ENCODE measurements at regions not wholly inside any gene's neighbourhood (a gene's known extent, or its start where the extent isn't known, plus 50 kb on each side); places are given as distances from the start of the nearest gene placed in this dataset.

- Histone ChIP-seq H4K20me1 (ENCODE audit: insufficient read depth) (no peaks in the 10 kb centered on the region), H3K9me3 (no peaks in the 10 kb centered on the region; the same call in 1 of the 2 replicates)
- no peak for DNase-seq
Observed at GRCh38 chr2:3113769-3114168, 263.8 kb downstream of the EIPR1 start.

GRCh38 chr2:3113122-3113521 lies 264.5 kb downstream of the EIPR1 start:
- CTCF ChIA-PET, result no interaction called here

More at GRCh38 chr2:3113769-3114168, 263.8 kb downstream of the EIPR1 start:
- H3K4me2 ChIP-seq, result no peak overlapping the region
- H3F3A ChIP-seq (replicated peaks; ENCODE audit: insufficient read depth), result no peaks in the 10 kb centered on the region
- no peak for TF ChIP-seq TEAD4 (IDR thresholded peaks at IDR 0.05; ENCODE audit: borderline replicate concordance, insufficient read depth)
- TF ChIP-seq TCF12 (IDR thresholded peaks at IDR 0.05), result no peak
- TF ChIP-seq REST (IDR thresholded peaks at IDR 0.05; ENCODE audit: low read depth, low read length), result no peak
- TF ChIP-seq EZH2phosphoT487 (IDR thresholded peaks at IDR 0.05; ENCODE audit: borderline replicate concordance, low read depth), result no peak
- no peak for TF ChIP-seq EP300 (IDR thresholded peaks at IDR 0.05; ENCODE audit: borderline replicate concordance in 1 of 2, low read depth in 1 of 2, low read length in 1 of 2)
- H3K4me1 ChIP-seq (ENCODE audit: control insufficient read depth in 1 of 2, insufficient read depth in 2 of 2, low read depth in 1 of 2, low read length in 1 of 2), result peaks cover 0 to 33% of the 10 kb centered on the region in 2 experiments; a peak in 2 of 4 replicates
- H3K36me3 ChIP-seq (replicated peaks in 1 of 2; ENCODE audit: control insufficient read depth in 1 of 2, insufficient read depth in 2 of 2, low read length in 1 of 2), result no peaks in the 10 kb centered on the region
- H3K27ac ChIP-seq (ENCODE audit: low read depth in 2 of 2, low read length in 1 of 2), result no peak overlapping the region
- no peak overlapping the region for H3K4me3 ChIP-seq (ENCODE audit: low read depth in 2 of 2, low read length in 1 of 2)
- no peaks in the 10 kb centered on the region for H3K27me3 ChIP-seq (ENCODE audit: insufficient read depth)
- POLR2A ChIA-PET, result no interaction called here
- H3K79me2 ChIP-seq (ENCODE audit: insufficient read depth), result no peaks in the 10 kb centered on the region
- 40% methylated on average over 6 of the region's 6 CpGs for WGBS (ENCODE audit: low lambda C conversion rate)
- CTCF ChIA-PET, result interaction anchor here (0.6 kb wide), 1 partner anchor 11 kb away, joined by 3 read pairs; no protein-coding TSS in a partner anchor
- H3K9me2 ChIP-seq, result no peaks in the 10 kb centered on the region
- H2AFZ ChIP-seq (ENCODE audit: low read depth), result no peak overlapping the region
- no peak overlapping the region for H3K9ac ChIP-seq

More at GRCh38 chr2:3113122-3113521, 264.5 kb downstream of the EIPR1 start:
- TF ChIP-seq EZH2phosphoT487 (IDR thresholded peaks at IDR 0.05; ENCODE audit: borderline replicate concordance, low read depth) (no peak), RXRA (IDR thresholded peaks at IDR 0.05; ENCODE audit: borderline replicate concordance, low read depth) (no peak), MAX (IDR thresholded peaks at IDR 0.05; ENCODE audit: low read depth) (no peak), USF2 (IDR thresholded peaks at IDR 0.05; ENCODE audit: borderline replicate concordance, low read depth, low read length) (no peak), RAD21 (IDR thresholded peaks at IDR 0.05; ENCODE audit: low read length) (no peak), EP300 (IDR thresholded peaks at IDR 0.05; ENCODE audit: borderline replicate concordance in 1 of 2, low read depth in 1 of 2, low read length in 1 of 2) (no peak), MXI1 (IDR thresholded peaks at IDR 0.05; ENCODE audit: low read depth, low read length) (no peak), GATA2 (CRISPR knock-in tag; IDR thresholded peaks at IDR 0.05) (no peak)
- Histone ChIP-seq H3K36me3 (replicated peaks in 1 of 2; ENCODE audit: control insufficient read depth in 1 of 2, insufficient read depth in 2 of 2, low read length in 1 of 2) (no peaks in the 10 kb centered on the region), H3K9me2 (no peaks in the 10 kb centered on the region), H3K27ac (ENCODE audit: low read depth in 2 of 2, low read length in 1 of 2) (no peak overlapping the region; a peak in 1 of 4 replicates), H3K79me2 (ENCODE audit: insufficient read depth) (no peaks in the 10 kb centered on the region), H3K4me3 (ENCODE audit: low read depth in 2 of 2, low read length in 1 of 2) (no peak overlapping the region), H3K4me1 (ENCODE audit: control insufficient read depth in 1 of 2, insufficient read depth in 2 of 2, low read depth in 1 of 2, low read length in 1 of 2) (peaks cover 0 to 36% of the 10 kb centered on the region in 2 experiments; a peak in 2 of 4 replicates), H3F3A (replicated peaks; ENCODE audit: insufficient read depth) (no peaks in the 10 kb centered on the region), H3K27me3 (ENCODE audit: insufficient read depth) (no peaks in the 10 kb centered on the region), H4K20me1 (ENCODE audit: insufficient read depth) (no peaks in the 10 kb centered on the region), H3K9me3 (no peaks in the 10 kb centered on the region; the same call in 1 of the 2 replicates), H3K9ac (no peak overlapping the region), H2AFZ (ENCODE audit: low read depth) (no peak overlapping the region), H3K4me2 (no peak overlapping the region)
- 61% methylated on average over 10 of the region's 10 CpGs for WGBS (ENCODE audit: low lambda C conversion rate)
- no peak for DNase-seq
- POLR2A ChIA-PET, result no interaction called here
